ENCODE measurements at regions not wholly inside any gene's neighbourhood (a gene's known extent, or its start where the extent isn't known, plus 50 kb on each side); places are given as distances from the start of the nearest gene placed in this dataset.

DNA sequence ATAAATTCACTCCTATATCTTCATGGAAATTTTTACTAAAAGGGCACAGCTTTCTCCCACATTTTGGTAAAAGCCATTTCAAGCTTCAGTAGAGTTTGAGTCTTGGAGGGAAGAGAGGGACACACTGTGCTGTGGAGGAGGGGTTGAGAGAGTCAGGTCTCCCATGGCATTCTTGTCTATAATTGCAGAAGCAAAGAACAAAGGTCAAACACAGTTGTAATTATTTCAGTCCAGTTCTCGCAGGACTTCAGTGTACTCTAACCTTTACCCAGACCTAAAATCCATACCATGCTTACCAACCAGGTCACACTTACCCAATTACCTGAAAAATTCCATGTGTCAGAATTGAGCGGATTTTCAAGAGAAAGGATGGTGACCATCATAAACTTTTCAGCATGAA lies 298.4 kb downstream of the XPNPEP1 start:
- no peaks in the 10 kb centered on the region for H3K9me3 ChIP-seq (ENCODE audit: control extremely low read depth in 1 of 5, control insufficient read depth in 4 of 5, insufficient read depth in 2 of 5, low read depth in 1 of 5, low read length in 4 of 5)
- H3K36me3 ChIP-seq (ENCODE audit: control insufficient read depth in 4 of 4, insufficient read depth in 4 of 4, low read length in 3 of 4) = no peaks in the 10 kb centered on the region
- DNase-seq = no peak
- no peak overlapping the region for H3K4me3 ChIP-seq (ENCODE audit: control insufficient read depth in 1 of 7, extremely low read depth in 1 of 7, insufficient read depth in 4 of 7, low read depth in 2 of 7, low read length in 6 of 7)
- no peaks in the 10 kb centered on the region for H3K4me1 ChIP-seq (ENCODE audit: control extremely low read depth in 1 of 4, control insufficient read depth in 4 of 4, insufficient read depth in 4 of 4, low read length in 3 of 4)
- ChIA-PET CTCF (no interaction called here), POLR2A (no interaction called here)
- H3K27ac ChIP-seq (ENCODE audit: insufficient read depth in 1 of 2, low read depth in 1 of 2, low read length in 2 of 2, poor library complexity in 1 of 2, severe bottlenecking in 2 of 2) = no peak overlapping the region
- WGBS (ENCODE audit: insufficient coverage) = 100% methylated on average over 1 of the region's 2 CpGs
- no peaks in the 10 kb centered on the region for H3K27me3 ChIP-seq (replicated peaks in 2 of 5; ENCODE audit: control insufficient read depth in 4 of 5, insufficient read depth in 5 of 5, low read length in 4 of 5)

DNA sequence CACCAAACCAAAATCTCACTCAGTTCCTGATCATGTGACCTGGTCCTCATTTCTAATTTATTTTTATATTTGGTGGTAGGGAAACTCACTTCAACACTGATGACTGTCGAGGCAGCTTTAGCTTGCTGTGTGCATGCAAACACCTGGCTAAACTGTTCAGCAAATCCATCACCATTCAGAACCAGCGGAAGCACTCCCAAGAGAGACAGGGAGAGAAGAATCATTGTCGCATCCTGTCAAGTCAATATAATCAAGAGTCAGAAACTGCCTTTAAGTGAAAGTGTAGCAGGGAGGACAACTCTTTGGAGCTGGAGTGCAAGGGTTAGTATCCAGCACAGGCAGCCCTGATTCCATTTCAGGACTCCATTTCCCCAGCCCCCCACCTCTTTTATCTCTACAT lies 300.7 kb downstream of the XPNPEP1 start:
- Histone ChIP-seq H3K36me3 (ENCODE audit: control insufficient read depth in 4 of 4, insufficient read depth in 4 of 4, low read length in 3 of 4) (no peaks in the 10 kb centered on the region), H3K4me3 (ENCODE audit: control insufficient read depth in 1 of 7, extremely low read depth in 1 of 7, insufficient read depth in 4 of 7, low read depth in 2 of 7, low read length in 6 of 7) (no peak overlapping the region), H3K27ac (ENCODE audit: insufficient read depth in 1 of 2, low read depth in 1 of 2, low read length in 2 of 2, poor library complexity in 1 of 2, severe bottlenecking in 2 of 2) (no peak overlapping the region), H3K27me3 (replicated peaks in 2 of 5; ENCODE audit: control insufficient read depth in 4 of 5, insufficient read depth in 5 of 5, low read length in 4 of 5) (no peaks in the 10 kb centered on the region), H3K4me1 (ENCODE audit: control extremely low read depth in 1 of 4, control insufficient read depth in 4 of 4, insufficient read depth in 4 of 4, low read length in 3 of 4) (no peaks in the 10 kb centered on the region), H3K9me3 (ENCODE audit: control extremely low read depth in 1 of 5, control insufficient read depth in 4 of 5, insufficient read depth in 2 of 5, low read depth in 1 of 5, low read length in 4 of 5) (no peaks in the 10 kb centered on the region)
- ChIA-PET POLR2A (no interaction called here), CTCF (no interaction called here)
- 85% methylated on average over 2 of the region's 3 CpGs for WGBS (ENCODE audit: insufficient coverage)
- no peak for DNase-seq

DNA sequence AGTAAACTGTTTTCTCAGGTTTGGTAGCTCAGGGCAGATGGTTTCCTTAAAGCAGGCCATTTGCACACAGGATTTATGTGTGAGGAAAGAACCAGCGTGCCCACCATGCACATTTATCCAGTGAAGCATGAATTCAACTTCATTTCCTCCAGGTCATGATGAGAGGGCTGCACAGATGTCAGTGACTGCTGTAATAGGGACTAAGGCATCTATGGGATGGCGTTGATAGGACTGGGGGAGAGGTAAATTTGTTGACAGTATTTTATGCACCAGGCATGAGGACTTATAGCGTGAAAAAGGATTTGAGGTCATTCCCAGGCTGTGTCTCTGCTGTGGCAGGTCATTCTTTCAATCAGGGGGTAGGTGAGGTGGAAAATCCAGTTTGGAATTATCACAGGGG lies 302.9 kb downstream of the XPNPEP1 start:
- no peak overlapping the region for H3K27ac ChIP-seq (ENCODE audit: insufficient read depth in 1 of 2, low read depth in 1 of 2, low read length in 2 of 2, poor library complexity in 1 of 2, severe bottlenecking in 2 of 2)
- POLR2A ChIA-PET = no interaction called here
- H3K4me3 ChIP-seq (ENCODE audit: control insufficient read depth in 1 of 7, extremely low read depth in 1 of 7, insufficient read depth in 4 of 7, low read depth in 2 of 7, low read length in 6 of 7) = no peak overlapping the region
- no peaks in the 10 kb centered on the region for H3K27me3 ChIP-seq (replicated peaks in 2 of 5; ENCODE audit: control insufficient read depth in 4 of 5, insufficient read depth in 5 of 5, low read length in 4 of 5)
- no peak for DNase-seq
- H3K4me1 ChIP-seq (ENCODE audit: control extremely low read depth in 1 of 4, control insufficient read depth in 4 of 4, insufficient read depth in 4 of 4, low read length in 3 of 4) = no peaks in the 10 kb centered on the region
- no peaks in the 10 kb centered on the region for H3K9me3 ChIP-seq (ENCODE audit: control extremely low read depth in 1 of 5, control insufficient read depth in 4 of 5, insufficient read depth in 2 of 5, low read depth in 1 of 5, low read length in 4 of 5)
- no peaks in the 10 kb centered on the region for H3K36me3 ChIP-seq (ENCODE audit: control insufficient read depth in 4 of 4, insufficient read depth in 4 of 4, low read length in 3 of 4)
- CTCF ChIA-PET = no interaction called here
- 44% methylated on average over 2 of the region's 3 CpGs for WGBS (ENCODE audit: insufficient coverage)

DNA sequence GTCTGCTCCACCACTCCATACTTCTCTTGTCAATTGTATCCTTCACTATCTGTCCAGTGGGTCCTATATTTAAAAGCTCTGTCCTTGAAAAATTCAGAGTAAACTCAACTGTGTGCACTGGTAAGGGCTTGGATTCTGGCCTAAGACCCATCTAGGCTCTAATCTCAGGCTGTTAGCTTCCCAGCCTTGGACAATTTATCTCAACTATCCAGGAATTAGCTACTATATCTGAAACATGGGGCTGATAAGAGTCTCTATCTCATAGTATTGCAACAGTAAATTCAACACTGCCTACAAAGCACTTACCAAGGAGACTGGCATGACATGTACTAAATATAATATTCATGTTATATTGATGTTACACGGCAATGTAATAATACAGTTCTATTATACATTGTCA lies 303.4 kb downstream of the XPNPEP1 start:
- Histone ChIP-seq H3K27me3 (replicated peaks in 2 of 5; ENCODE audit: control insufficient read depth in 4 of 5, insufficient read depth in 5 of 5, low read length in 4 of 5) (no peaks in the 10 kb centered on the region), H3K27ac (ENCODE audit: insufficient read depth in 1 of 2, low read depth in 1 of 2, low read length in 2 of 2, poor library complexity in 1 of 2, severe bottlenecking in 2 of 2) (no peak overlapping the region), H3K4me3 (ENCODE audit: control insufficient read depth in 1 of 7, extremely low read depth in 1 of 7, insufficient read depth in 4 of 7, low read depth in 2 of 7, low read length in 6 of 7) (no peak overlapping the region), H3K36me3 (ENCODE audit: control insufficient read depth in 4 of 4, insufficient read depth in 4 of 4, low read length in 3 of 4) (no peaks in the 10 kb centered on the region), H3K4me1 (ENCODE audit: control extremely low read depth in 1 of 4, control insufficient read depth in 4 of 4, insufficient read depth in 4 of 4, low read length in 3 of 4) (no peaks in the 10 kb centered on the region), H3K9me3 (ENCODE audit: control extremely low read depth in 1 of 5, control insufficient read depth in 4 of 5, insufficient read depth in 2 of 5, low read depth in 1 of 5, low read length in 4 of 5) (no peaks in the 10 kb centered on the region)
- POLR2A ChIA-PET = no interaction called here
- CTCF ChIA-PET = no interaction called here
- no CpG with 5 or more reads among the region's 1 CpG for WGBS (ENCODE audit: insufficient coverage)
- no peak for DNase-seq

DNA sequence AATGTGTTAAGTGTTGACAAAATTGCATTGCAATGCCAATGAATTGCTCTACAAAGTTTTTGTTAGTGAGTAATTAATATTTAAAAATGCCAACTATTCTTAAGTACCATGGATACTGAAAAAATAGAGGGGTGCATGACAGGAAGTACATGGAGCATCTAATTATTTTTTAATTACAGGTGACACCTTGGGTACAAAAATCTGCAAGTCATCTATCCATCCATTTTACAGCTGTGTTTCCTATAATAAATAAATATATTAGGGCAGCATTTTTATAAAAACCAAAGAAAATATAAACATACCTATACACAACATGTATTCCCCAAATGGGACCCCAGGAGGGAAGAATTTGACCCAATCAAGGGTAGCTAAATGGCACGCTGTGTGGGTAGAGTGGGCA lies 304.6 kb downstream of the XPNPEP1 start:
- H3K9me3 ChIP-seq (ENCODE audit: control extremely low read depth in 1 of 5, control insufficient read depth in 4 of 5, insufficient read depth in 2 of 5, low read depth in 1 of 5, low read length in 4 of 5) = no peaks in the 10 kb centered on the region
- no peaks in the 10 kb centered on the region for H3K4me1 ChIP-seq (ENCODE audit: control extremely low read depth in 1 of 4, control insufficient read depth in 4 of 4, insufficient read depth in 4 of 4, low read length in 3 of 4)
- no peak overlapping the region for H3K27ac ChIP-seq (ENCODE audit: insufficient read depth in 1 of 2, low read depth in 1 of 2, low read length in 2 of 2, poor library complexity in 1 of 2, severe bottlenecking in 2 of 2)
- POLR2A ChIA-PET = no interaction called here
- no peaks in the 10 kb centered on the region for H3K36me3 ChIP-seq (ENCODE audit: control insufficient read depth in 4 of 4, insufficient read depth in 4 of 4, low read length in 3 of 4)
- DNase-seq = no peak
- H3K27me3 ChIP-seq (replicated peaks in 2 of 5; ENCODE audit: control insufficient read depth in 4 of 5, insufficient read depth in 5 of 5, low read length in 4 of 5) = no peaks in the 10 kb centered on the region
- WGBS (ENCODE audit: insufficient coverage) = 100% methylated on average over 1 of the region's 1 CpG
- H3K4me3 ChIP-seq (ENCODE audit: control insufficient read depth in 1 of 7, extremely low read depth in 1 of 7, insufficient read depth in 4 of 7, low read depth in 2 of 7, low read length in 6 of 7) = no peak overlapping the region
- CTCF ChIA-PET = no interaction called here

DNA sequence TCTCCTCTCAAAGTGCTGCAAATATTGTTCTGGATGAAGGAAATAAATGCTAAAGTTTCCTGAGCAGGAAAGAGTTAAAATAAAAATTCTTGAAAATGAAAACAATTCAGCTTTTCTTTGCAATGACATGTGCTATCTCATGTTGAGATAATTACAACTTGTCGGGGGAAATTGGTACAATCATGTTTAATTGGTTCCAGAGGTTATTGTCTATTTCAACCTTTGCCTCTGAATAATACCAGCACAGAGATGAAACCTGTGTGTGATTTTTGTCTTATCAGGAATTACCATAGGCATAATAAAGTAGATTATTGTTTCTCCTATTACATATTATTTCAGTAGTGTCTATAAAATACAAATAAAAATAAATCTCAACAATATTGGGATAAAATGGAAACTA lies 305.0 kb downstream of the XPNPEP1 start:
- Histone ChIP-seq H3K27me3 (replicated peaks in 2 of 5; ENCODE audit: control insufficient read depth in 4 of 5, insufficient read depth in 5 of 5, low read length in 4 of 5) (no peaks in the 10 kb centered on the region), H3K4me1 (ENCODE audit: control extremely low read depth in 1 of 4, control insufficient read depth in 4 of 4, insufficient read depth in 4 of 4, low read length in 3 of 4) (no peaks in the 10 kb centered on the region), H3K9me3 (ENCODE audit: control extremely low read depth in 1 of 5, control insufficient read depth in 4 of 5, insufficient read depth in 2 of 5, low read depth in 1 of 5, low read length in 4 of 5) (no peaks in the 10 kb centered on the region), H3K36me3 (ENCODE audit: control insufficient read depth in 4 of 4, insufficient read depth in 4 of 4, low read length in 3 of 4) (no peaks in the 10 kb centered on the region), H3K27ac (ENCODE audit: insufficient read depth in 1 of 2, low read depth in 1 of 2, low read length in 2 of 2, poor library complexity in 1 of 2, severe bottlenecking in 2 of 2) (no peak overlapping the region), H3K4me3 (ENCODE audit: control insufficient read depth in 1 of 7, extremely low read depth in 1 of 7, insufficient read depth in 4 of 7, low read depth in 2 of 7, low read length in 6 of 7) (no peak overlapping the region)
- ChIA-PET CTCF (no interaction called here), POLR2A (no interaction called here)
- WGBS (ENCODE audit: insufficient coverage) = no CpG with 5 or more reads among the region's 1 CpG
- no peak for DNase-seq

DNA sequence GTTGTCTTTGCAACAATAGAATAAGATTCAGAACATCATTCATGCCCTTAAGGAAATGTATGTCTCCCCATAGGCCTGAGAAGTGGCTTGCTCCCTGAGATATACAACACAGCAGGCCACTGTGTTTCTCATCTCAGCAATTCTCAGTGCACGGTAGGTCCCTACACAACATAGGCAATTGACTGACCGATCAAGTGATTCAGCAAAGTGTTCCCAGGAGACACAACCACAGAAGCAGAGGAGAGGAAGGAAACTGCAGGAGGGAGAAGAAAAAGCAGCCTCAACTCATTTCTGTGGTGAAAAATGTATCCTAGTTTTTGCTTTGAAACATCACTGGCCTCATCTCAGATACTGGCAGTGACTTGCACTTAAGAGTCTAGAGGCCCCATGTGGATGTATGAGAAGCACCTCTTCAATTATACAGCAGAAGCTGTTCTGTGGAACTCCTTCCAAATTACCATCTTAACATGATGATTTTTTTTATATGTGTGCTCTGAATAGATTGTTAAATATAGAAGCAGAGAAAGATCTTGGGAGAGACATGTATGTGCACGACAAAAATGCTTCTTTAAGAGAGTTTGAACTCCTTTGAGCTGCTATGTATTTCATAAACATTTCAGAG lies 306.8 kb downstream of the XPNPEP1 start:
- ChIA-PET POLR2A (no interaction called here), CTCF (no interaction called here)
- 48% methylated on average over 3 of the region's 3 CpGs for WGBS (ENCODE audit: insufficient coverage)
- Histone ChIP-seq H3K27me3 (replicated peaks in 2 of 5; ENCODE audit: control insufficient read depth in 4 of 5, insufficient read depth in 5 of 5, low read length in 4 of 5) (no peaks in the 10 kb centered on the region), H3K4me3 (ENCODE audit: control insufficient read depth in 1 of 7, extremely low read depth in 1 of 7, insufficient read depth in 4 of 7, low read depth in 2 of 7, low read length in 6 of 7) (no peak overlapping the region), H3K36me3 (ENCODE audit: control insufficient read depth in 4 of 4, insufficient read depth in 4 of 4, low read length in 3 of 4) (no peaks in the 10 kb centered on the region), H3K4me1 (ENCODE audit: control extremely low read depth in 1 of 4, control insufficient read depth in 4 of 4, insufficient read depth in 4 of 4, low read length in 3 of 4) (no peaks in the 10 kb centered on the region), H3K9me3 (ENCODE audit: control extremely low read depth in 1 of 5, control insufficient read depth in 4 of 5, insufficient read depth in 2 of 5, low read depth in 1 of 5, low read length in 4 of 5) (no peaks in the 10 kb centered on the region), H3K27ac (ENCODE audit: insufficient read depth in 1 of 2, low read depth in 1 of 2, low read length in 2 of 2, poor library complexity in 1 of 2, severe bottlenecking in 2 of 2) (no peak overlapping the region)
- no peak for DNase-seq

Data from common myeloid progenitor, CD34-positive (primary cell).